Fibroblast of skin of right quadriceps (primary cell): ENCODE measurements at regions not wholly inside any gene's neighbourhood (a gene's known extent, or its start where the extent isn't known, plus 50 kb on each side); places are given as distances from the start of the nearest gene placed in this dataset.
"Not testable (repeated sequence)": the region's sequence is repeated elsewhere in the genome, so short reads cannot be mapped to it uniquely, and the experiment has no call there.

Experiments
- DNase-seq: peaks from one replicate; pipeline ENCODE4 v3.0.0-alpha.2; 2013

GRCh38 chr13:84831666-84832657, 949.7 kb upstream of the SLITRK1 start:
- DNase-seq = no peak

DNA sequence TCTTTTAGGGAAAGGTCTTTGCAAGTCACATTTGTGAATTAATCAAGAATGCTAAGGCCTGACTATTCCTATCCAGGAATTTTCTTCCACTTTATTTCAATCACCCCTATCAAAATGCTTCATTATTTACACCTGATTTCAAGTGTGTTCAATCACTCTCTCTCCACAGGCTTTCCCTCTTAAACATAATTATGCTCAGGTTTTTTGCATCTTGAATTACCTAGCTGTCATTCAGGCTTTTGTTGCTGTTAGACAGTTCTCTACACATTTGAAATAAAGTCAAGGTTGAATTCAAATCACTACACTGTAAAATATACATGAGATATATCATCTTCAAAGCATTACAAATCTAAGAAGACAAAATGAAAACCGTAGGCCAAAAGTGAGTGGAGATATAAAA, 941.3 kb upstream of the SLITRK1 start:
- DNase-seq = no peak

GRCh38 chr13:84821261-84821660, 939.0 kb upstream of the SLITRK1 start:
- no peak for DNase-seq

GRCh38 chr13:84816567-84817105, 934.4 kb upstream of the SLITRK1 start:
- no peak for DNase-seq

DNA sequence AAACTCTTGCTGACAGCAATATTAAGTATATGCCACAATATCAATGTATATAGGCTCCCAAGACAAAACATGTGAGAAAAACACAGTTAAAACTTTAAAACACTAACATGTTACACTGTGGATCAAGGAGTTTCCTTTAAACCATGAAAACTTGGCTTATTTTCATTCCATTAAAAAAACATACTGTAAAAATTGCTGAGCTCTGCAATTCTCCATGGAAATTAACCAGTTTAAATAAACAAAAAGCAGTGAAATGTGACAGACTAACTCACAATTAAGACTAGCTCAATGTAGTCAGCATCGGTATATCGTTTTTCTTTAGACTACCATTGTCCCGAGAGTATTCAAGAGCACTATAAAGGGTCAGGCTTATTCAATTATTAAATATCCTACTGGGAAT, 930.5 kb upstream of the SLITRK1 start:
- no peak for DNase-seq

DNA sequence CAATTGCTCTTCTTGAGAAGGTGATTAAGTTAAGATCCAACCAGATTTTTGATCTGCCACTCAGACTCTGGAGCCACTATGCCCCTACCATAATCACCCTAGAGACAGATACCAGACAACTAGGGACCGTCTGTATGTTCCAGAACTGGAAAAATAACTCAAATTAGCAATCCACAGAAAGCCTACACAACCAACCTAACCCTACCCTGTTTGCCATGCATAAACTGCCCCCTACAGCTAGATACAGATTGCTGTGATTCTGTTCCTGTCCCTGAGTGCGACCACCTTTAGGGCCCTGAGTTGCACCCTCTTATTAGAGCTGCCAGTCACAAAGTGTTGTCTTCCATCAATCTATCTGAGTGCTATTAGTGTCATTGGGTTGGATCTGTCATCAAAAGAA, 929.8 kb upstream of the SLITRK1 start:
- no peak for DNase-seq

- DNase-seq = no peak
Observed at GRCh38 chr13:84810781-84811180, 928.5 kb upstream of the SLITRK1 start.

GRCh38 chr13:84802073-84802472, 919.8 kb upstream of the SLITRK1 start:
- no peak for DNase-seq

DNA sequence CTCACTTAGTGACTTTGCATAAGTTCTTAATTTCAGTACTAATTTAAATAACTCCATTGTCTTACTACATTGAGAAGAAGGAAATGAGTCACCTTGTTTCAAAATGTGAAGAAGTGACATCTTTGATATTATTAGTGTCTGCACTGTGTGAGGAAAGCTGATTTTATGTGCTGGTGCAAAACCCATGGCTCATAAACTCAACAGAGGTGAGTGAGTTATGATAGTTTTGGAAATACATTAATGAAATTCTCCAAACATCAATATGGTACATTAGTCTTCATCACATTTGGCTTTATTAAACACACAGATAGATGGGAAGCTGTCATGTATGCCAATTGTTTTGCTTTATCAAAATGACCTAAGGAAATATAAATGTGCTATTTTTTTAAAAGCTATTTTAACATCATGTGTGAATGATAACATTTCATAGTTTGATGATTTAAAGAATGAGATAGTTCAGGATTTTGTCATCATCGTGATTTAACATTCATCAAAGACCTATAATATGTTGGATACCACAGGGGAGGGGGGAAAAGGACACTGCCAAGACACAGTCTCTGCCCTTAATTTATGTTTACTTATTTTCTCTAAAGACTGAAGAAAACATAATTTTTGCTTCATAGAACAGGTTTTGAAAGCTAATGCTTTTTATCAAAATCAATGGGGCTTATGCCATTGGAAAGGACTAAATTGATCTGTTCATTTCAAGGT, 902.3 kb upstream of the SLITRK1 start:
- no peak for DNase-seq

- DNase-seq = no peak
Observed at GRCh38 chr13:84777316-84777715, 895.0 kb upstream of the SLITRK1 start.

DNA sequence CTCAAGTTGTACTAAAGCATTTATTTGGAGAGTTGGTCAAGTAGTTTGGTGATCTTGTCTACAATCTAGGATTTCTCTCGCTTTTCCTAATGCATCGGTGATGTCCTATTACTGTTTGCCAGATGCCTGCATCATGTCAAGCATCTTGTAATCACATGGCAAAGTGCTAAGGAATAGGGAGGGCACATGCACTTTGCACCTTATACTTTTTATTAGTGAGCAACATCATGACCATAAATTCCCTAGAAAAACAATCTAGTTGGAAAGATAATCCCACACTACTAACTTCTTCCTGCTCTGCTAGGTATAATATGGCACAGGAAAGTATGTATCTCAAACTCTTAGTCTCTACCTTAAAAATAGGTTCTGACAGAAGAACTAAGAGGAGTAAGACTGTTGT, 894.3 kb upstream of the SLITRK1 start:
- no peak for DNase-seq

- DNase-seq = not testable (repeated sequence)
Observed at GRCh38 chr13:84775920-84776319, 893.6 kb upstream of the SLITRK1 start.

DNA sequence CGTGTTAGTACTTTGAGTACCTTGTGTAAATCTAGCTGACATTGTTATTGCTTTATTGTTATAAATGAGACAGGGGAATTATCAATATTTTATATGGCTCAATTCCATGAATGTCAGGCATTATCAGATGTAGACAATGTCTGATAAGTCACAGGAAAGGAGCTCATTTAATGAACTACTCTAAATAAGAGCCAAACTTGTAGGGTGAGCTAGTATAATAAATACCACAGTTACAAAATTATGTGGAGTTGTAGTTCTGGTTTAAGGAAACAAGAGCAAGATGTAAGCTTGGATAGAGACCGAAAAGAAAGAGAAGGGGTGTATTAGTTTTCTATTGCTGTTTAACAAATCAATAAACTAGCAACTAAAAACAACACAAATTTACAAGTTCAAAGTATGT, 891.8 kb upstream of the SLITRK1 start:
- no peak for DNase-seq

DNA sequence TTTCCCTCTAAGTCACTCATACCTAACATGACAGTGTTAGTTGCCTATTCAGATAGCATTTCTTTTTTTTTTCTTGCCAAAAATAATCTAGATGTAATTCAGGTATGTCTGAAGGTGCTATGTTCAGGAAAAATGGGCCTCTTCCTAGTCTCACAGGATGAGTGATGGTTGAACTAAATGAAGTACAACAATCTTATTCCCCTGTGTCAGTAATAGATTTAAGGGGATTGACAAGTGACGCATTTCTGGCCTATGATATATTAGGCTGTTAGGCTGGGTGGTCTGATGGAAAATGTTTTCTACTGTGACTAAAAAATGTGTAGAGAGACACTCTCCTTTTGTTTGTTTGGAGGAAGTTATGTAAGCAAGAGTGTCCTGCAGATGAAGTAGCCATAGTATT, 878.7 kb upstream of the SLITRK1 start:
- DNase-seq = no peak

DNA sequence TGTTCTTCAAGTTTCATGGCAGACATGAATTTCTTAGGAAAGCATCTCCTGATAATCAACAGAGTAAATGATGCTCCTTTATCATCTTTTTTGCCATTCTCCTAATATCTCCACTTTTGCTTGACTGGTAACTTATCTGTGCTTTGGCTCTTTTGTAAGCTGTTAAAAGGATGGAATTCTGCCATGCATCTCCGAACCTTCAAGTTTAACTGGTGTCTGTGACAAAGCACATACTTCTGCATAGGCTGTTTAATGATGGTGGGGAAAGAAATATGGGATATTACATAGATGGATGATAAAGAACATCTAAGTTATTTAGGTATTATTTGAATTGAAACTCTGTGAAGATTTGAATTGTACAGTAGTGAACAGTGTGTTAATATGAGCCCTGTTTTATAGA, 866.9 kb upstream of the SLITRK1 start:
- no peak for DNase-seq

DNA sequence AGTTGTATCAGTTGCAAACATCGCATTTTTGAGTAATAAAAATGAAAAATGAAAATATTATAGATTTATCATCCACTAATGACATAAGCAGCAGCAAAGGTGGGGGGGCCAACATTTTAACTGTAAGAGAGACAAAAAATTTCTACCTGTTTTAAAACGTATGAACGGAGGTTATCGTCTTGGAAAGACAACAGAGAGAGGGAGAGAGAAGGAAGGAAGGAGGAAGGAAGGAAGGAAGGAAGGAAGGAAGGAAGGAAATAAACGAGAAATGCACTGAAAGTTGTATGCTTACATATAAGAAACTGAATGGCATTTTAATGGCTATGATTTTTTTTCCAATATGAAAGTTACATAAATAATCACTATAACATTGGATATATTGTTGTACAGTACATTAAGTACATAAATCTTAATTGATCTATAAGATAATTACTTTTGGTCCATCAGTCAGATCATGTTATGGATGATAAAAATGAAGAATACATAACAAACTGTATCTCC, 862.8 kb upstream of the SLITRK1 start:
- DNase-seq = no peak

GRCh38 chr13:84744203-84744602, 861.9 kb upstream of the SLITRK1 start:
- DNase-seq = no peak

GRCh38 chr13:84741253-84741652, 859.0 kb upstream of the SLITRK1 start:
- DNase-seq = no peak

- no peak for DNase-seq
Observed at GRCh38 chr13:84739021-84739420, 856.7 kb upstream of the SLITRK1 start.

- no peak for DNase-seq
Observed at GRCh38 chr13:84737661-84738060, 855.4 kb upstream of the SLITRK1 start.

DNA sequence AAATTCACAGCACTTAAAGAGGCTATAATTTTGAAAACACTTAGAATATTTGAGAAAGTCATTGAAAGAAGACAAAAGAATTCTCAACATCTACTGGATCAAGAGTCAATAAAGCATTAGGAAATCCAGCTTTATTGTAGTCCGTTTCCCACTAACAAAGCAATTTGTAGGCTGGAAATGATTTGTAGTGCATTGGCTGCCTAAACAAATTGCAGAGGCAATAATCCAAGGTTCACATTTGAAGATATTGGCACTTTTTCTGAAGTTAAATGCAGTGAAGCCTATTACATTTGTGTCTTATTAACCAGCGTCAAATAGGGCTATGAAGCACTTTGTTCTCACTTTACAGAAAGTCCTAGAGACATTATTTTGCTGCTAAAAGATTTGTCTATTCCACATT, 848.1 kb upstream of the SLITRK1 start:
- DNase-seq = no peak

DNA sequence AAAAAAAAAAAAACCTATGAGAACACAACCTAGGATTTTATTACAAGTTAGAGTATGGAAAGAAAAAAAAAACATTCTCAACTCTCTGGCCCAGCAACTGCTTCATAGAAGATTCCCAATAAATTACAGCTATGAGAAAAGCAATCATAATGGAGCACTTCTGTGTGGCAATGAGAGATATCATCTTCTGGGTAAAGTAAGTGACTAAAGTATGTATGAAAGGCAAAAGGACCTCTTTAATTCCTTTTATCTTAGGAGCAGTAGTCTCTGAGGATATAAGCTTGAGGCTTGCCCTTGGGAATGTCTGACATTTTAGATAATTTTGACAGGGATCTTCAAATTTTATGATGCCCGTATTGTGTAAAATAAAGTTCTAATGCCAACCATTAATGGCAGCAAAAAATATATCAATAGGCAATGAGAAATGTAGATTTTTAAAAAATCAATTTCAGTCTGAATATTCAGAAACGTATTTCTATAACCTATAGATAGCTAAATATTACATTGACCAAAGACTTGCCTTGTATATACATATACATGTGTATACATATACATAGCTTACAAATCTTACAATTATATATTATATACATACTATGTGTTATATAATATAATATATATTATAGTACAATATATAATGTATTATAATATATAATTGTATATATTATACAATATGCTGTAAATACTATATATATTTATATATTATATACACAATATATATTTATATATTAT, 823.9 kb upstream of the SLITRK1 start:
- no peak for DNase-seq

GRCh38 chr13:84702174-84702573, 819.9 kb upstream of the SLITRK1 start:
- DNase-seq = no peak
